Endothelial cell of umbilical vein (primary cell): ENCODE measurements at regions not wholly inside any gene's neighbourhood (a gene's known extent, or its start where the extent isn't known, plus 50 kb on each side); places are given as distances from the start of the nearest gene placed in this dataset.

Experiments
- CTCF ChIP-seq, 2 donors: IDR thresholded peaks; 1 replicate in 1 of 2; 2 replicates in 1 of 2; pipeline ENCODE4 v1.5.1; 2011; ENCODE audit warnings: low read length in 2 of 2, mild to moderate bottlenecking in 2 of 2, moderate library complexity in 2 of 2, control low read depth in 1 of 2, inconsistent platforms in 1 of 2, low read depth in 1 of 2; ENCODE audit not compliant: insufficient read depth in 1 of 2; ENCODE audit errors: extremely low read depth in 1 of 2
- FOS ChIP-seq: IDR thresholded peaks from 2 replicates; pipeline ENCODE4 v1.6.1; 2011; ENCODE audit warnings: mild to moderate bottlenecking, low read length, moderate library complexity, borderline replicate concordance; ENCODE audit not compliant: insufficient read depth
- POLR2A ChIP-seq: IDR thresholded peaks from 2 replicates; pipeline ENCODE4 v1.6.1; 2012; ENCODE audit warnings: low read depth, mild to moderate bottlenecking, control low read depth, low read length

- no peak for TF ChIP-seq POLR2A
- TF ChIP-seq CTCF (IDR thresholded peaks at IDR 0.05; ENCODE audit: extremely low read depth in 1 of 2, insufficient read depth in 1 of 2, low read depth in 1 of 2, low read length in 2 of 2), result no peak
- no peak for TF ChIP-seq FOS
Observed at GRCh38 chr2:53510401-53510800, 257.2 kb upstream of the CHAC2 start.
